Lower leg skin (tissue), 4 donors: ENCODE measurements at regions not wholly inside any gene's neighbourhood (a gene's known extent, or its start where the extent isn't known, plus 50 kb on each side); places are given as distances from the start of the nearest gene placed in this dataset.

Experiments used
- DNase-seq, 2 donors: peaks; one replicate each; pipeline ENCODE4 v3.0.0-alpha.2; 2019; ENCODE audit warnings: low spot score in 2 of 2
- H3K4me3 ChIP-seq: fragments of 200-600 bp; sonication (generic); 2 replicates; pipeline ENCODE4 v1.5.1; 2017; ENCODE audit warnings: mild to moderate bottlenecking, low read depth; ENCODE audit not compliant: poor library complexity, severe bottlenecking
- POLR2A ChIP-seq, 2 donors: fragments of 450-650 bp; IDR thresholded peaks; one replicate each; pipeline ENCODE4 v1.6.1; 2016 to 2017; ENCODE audit warnings: antibody characterized with exemption in 2 of 2, mild to moderate bottlenecking in 1 of 2, moderate library complexity in 1 of 2
- WGBS, 2 donors: methylation state at CpG; one replicate each; pipeline ENCODE4 v1.1.5; 2018; 5-methylcytosine and 5-hydroxymethylcytosine counted together
- intact Hi-C: fragments of 100-400 bp; cut with DNase I; formaldehyde crosslinking; loops from one replicate; pipeline ENCODE4 v1.15.0; 2023; ENCODE audit warnings: low total_unique reads
- TF ChIP-seq, protein P1 (sequence below), 3 donors: fragments of 450-650 bp; IDR thresholded peaks; one replicate each; pipeline ENCODE4 v1.5.1; 2016; ENCODE audit warnings: antibody characterized with exemption in 3 of 3, mild to moderate bottlenecking in 3 of 3, moderate library complexity in 2 of 3

- no peak for DNase-seq
- no peak for TF ChIP-seq POLR2A (IDR thresholded peaks at IDR 0.05)
- TF ChIP-seq, protein P1, sequence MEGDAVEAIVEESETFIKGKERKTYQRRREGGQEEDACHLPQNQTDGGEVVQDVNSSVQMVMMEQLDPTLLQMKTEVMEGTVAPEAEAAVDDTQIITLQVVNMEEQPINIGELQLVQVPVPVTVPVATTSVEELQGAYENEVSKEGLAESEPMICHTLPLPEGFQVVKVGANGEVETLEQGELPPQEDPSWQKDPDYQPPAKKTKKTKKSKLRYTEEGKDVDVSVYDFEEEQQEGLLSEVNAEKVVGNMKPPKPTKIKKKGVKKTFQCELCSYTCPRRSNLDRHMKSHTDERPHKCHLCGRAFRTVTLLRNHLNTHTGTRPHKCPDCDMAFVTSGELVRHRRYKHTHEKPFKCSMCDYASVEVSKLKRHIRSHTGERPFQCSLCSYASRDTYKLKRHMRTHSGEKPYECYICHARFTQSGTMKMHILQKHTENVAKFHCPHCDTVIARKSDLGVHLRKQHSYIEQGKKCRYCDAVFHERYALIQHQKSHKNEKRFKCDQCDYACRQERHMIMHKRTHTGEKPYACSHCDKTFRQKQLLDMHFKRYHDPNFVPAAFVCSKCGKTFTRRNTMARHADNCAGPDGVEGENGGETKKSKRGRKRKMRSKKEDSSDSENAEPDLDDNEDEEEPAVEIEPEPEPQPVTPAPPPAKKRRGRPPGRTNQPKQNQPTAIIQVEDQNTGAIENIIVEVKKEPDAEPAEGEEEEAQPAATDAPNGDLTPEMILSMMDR (IDR thresholded peaks at IDR 0.05): no peak
- H3K4me3 ChIP-seq: no peak overlapping the region
- 67 to 69% methylated on average over 2 of the region's 2 CpGs for WGBS, 2 donors
- intact Hi-C loops: no loop called here
Observed at GRCh38 chr2:62576276-62576939, 70.4 kb upstream of the TMEM17 start.

- TF ChIP-seq POLR2A (IDR thresholded peaks at IDR 0.05): no peak
- TF ChIP-seq, protein P1 (IDR thresholded peaks at IDR 0.05): no peak
- no peak for DNase-seq
- no peak overlapping the region for H3K4me3 ChIP-seq
- intact Hi-C loops: no loop called here
Observed at GRCh38 chr2:62573936-62574335, 67.9 kb upstream of the TMEM17 start.

- DNase-seq: no peak
- TF ChIP-seq, protein P1 (IDR thresholded peaks at IDR 0.05): no peak
- no peak overlapping the region for H3K4me3 ChIP-seq
- intact Hi-C loops: no loop called here
- 92 to 95% methylated on average over 4 of the region's 4 CpGs for WGBS, 2 donors
Observed at GRCh38 chr2:62573137-62573731, 67.2 kb upstream of the TMEM17 start.

DNA sequence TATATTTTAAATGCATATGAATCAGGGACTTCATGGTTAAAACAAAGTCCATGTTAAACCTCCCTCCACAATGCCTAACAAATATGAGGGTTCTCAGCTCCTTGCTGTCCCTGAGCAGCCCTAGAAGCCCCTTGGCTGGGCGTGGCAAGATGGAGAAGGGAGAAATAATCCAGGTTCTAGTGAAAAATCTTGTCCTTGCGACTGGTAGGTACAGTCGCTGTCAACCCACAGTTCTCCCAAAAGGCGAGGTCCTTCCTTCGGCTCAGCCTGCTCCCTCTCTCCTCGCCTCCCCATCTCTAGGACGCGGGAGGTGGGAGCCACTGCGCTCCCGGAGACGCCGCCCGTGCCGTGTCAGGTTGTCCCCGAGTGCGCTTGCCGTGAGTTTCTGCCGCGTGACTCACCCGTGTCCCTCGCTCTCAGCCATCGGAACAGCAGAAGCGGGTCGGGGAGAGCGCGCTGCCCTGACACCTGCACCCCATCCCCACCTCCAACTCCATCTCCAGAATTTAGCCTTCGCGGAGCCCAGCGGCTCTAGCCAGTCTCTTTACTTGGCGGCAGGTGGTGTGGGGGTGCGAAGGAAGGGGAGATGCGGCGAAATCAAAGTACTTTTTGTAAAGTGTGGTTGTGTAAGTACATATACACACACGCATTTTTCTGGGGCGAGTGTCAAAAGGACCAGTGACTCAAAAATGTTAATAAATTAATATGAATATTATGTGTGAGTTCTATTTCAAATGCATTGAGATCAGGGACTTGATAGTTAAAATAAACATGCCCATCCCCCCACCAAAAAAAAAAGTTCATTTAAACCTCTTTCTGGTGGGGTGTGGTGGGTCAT lies 65.1 kb upstream of the TMEM17 start:
- DNase-seq: peak in 1 of 2 donors; percentile 86
- 8 to 11% methylated on average over 35 of the region's 35 CpGs for WGBS, 2 donors
- no peak overlapping the region for H3K4me3 ChIP-seq
- no peak for TF ChIP-seq POLR2A (IDR thresholded peaks at IDR 0.05)
- TF ChIP-seq, protein P1 (IDR thresholded peaks at IDR 0.05): no peak
- intact Hi-C loops: no loop called here

- no peak for DNase-seq
- TF ChIP-seq POLR2A (IDR thresholded peaks at IDR 0.05): no peak
- TF ChIP-seq, protein P1 (IDR thresholded peaks at IDR 0.05): no peak
- WGBS, 2 donors: 68 to 70% methylated on average over 23 of the region's 23 CpGs
- intact Hi-C loops: no loop called here
- no peak overlapping the region for H3K4me3 ChIP-seq
Observed at GRCh38 chr2:62569907-62570841, 64.2 kb upstream of the TMEM17 start.
